HG03439 (cell line): ENCODE measurements at regions not wholly inside any gene's neighbourhood (a gene's known extent, or its start where the extent isn't known, plus 50 kb on each side); places are given as distances from the start of the nearest gene placed in this dataset.
"Not testable (repeated sequence)": the region's sequence is repeated elsewhere in the genome, so short reads cannot be mapped to it uniquely, and the experiment has no call there.

Experiments
- ATAC-seq: cut with Tn5 transposase; IDR thresholded peaks from one replicate; pipeline ENCODE4 v1.9.1; 2021; ENCODE audit warnings: mild to moderate bottlenecking, moderate library complexity; ENCODE audit not compliant: unreplicated experiment

DNA sequence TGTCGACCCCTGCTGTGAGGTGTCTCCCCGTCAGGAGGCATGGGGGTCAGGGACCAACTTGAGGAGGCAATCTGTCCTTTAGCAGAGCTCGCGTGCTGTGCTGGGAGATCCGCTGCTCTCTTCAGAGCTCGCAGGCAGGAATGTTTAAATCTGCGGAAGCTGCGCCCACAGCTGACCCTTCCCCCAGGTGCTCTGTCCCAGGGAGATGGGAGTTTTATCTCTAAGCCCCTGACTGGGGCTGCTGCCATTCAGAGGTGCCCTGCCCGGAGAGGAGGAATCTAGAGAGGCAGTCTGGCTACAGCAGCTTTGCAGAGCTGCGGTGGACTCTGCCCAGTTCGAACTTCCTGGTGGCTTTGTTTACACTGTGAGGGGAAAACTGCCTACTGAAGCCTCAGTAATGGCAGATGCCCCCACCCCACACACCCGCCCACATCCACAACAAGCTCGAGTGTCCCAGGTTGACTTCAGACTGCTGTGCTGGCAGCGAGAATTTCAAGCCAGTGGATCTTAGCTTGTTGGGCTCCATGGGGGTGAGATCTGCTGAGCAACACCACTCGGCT is 133.1 kb downstream of the CENPC start:
- ATAC-seq = not testable (repeated sequence)

DNA sequence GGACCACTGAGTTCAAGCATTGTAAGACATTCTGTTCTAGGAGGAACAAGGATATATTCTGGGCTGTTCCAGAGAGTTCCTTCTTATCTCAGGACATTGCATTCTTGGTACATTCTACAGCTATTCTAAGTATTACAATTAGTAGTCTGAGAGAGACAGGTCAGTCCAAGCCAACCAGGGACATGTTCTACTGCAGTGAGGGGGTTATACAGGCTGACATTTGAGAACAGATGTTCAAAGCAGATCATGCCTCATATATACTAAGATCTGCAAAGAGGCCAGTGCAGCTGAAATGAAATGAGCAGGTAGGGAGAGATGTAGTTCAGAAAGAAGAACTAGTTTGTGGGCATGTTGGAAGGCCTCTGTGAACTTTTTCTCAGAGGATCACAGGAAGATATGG is 142.0 kb downstream of the CENPC start:
- ATAC-seq = no peak

DNA sequence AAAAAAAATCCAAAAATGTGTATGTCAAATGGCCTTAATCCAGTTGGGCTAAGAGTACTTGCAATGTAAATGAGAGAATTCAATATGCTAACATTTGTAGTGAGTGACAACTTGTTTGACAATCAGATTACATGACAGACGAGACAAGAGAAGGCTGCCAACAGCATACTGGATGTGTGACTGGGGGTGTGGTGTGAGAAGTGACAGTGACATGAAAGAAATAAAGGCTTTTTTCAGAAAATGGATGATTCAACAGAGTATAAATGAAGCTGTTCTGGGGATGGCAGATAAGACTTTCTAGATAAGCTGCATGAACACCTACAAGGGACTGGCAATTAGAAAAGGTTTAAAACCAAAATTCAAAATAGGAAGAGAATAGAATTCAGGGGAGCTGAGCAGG is 143.4 kb downstream of the CENPC start:
- ATAC-seq = no peak

DNA sequence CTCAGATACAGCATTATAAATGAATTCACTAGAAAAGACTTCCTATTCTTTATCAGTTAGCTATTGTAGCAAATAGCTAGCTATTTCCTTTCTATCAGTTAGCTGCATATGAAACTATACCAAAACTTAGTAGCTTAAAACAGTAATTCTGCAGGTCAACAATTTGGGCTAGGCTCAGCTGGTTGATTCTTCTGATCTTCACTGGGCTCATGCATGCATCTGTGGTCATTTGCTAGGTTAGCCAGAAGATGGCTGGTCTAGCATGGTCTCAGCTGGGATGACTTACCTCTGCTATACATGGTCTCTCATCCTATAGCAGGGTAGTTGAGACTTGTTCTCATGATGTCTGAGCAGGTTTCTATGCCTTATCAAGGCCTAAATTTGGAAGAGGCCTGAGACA is 147.4 kb downstream of the CENPC start:
- no peak for ATAC-seq

DNA sequence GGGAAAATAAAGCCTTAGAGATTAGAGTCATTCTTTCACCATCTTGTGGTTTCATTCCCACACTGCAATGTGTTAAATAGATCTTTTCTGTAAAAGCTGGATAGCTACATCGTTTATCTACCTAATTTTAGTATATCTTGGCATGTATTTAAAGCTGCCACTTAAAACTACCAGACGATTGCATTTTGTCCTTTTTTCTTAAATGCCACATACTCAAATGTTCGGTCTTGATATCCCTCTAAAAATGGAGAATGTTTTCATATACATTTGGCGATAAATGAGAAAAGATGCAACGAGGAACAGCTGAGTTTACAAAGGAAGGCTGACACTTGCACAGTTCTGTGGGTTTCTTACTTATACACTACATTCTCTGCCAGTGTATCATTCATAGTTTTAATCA is 148.3 kb downstream of the CENPC start:
- ATAC-seq = no peak

DNA sequence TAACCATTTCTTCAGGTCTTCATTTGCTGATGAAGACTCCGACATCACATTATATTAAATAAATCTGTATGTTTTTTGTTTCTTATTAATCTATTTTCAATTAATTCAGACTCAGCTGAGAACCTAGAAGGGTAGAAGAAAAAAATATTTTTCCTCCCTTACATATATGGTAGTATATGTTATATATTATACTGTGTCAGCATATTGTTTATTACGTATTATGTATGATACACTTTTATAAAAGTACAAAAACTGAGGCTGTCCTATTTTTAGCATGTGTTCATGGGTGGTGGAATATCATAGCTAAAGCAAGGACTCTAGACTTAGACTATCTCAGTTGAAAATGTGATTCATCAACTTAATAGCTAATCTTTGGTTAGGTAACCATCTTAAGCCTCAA is 149.3 kb downstream of the CENPC start:
- ATAC-seq = no peak

DNA sequence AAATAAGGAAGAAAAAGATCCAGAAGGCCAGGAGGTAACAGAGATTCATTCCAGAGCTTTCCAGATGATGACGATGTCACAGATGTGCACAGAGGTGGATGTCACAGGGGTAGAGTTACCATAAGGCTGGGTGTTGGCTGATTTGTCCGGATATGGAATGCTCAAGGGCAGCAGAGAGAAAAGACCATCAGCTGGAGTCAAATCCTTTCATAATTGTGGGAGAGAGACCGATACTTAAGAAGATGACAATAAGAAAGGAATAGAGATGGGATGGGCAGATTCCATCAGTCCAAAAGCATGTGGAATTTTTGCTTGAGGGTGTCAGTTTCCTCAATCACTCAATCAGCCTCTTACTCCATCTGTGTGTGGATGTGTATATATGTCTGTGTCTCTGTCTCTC is 150.4 kb downstream of the CENPC start:
- no peak for ATAC-seq

DNA sequence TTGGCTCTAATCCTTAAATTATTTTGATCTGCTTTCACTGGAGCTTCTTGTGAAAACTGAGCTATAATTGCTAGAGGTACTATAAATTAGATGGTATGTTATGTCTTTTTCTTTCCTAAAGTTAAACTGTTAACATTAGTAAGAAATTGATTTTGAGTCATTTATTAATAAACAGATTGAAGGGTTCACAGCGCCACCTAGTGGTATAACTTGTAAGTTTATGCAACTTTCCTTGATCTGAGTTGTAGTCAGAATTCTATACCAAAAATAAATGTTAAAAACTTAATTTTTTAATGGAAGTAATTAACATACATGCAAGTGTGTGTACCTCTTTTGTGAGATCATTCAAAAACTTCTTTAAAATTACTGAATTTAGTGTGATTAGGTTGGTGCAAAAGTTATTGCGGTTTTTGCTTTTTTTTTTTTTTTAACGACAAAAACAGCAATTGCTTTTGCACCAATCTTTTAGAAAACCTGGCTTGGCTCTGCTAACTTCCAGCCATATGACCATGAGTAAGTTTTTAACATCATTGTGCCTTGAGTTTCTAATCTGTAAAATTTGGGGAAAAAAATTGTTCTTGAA is 151.5 kb downstream of the CENPC start:
- no peak for ATAC-seq

DNA sequence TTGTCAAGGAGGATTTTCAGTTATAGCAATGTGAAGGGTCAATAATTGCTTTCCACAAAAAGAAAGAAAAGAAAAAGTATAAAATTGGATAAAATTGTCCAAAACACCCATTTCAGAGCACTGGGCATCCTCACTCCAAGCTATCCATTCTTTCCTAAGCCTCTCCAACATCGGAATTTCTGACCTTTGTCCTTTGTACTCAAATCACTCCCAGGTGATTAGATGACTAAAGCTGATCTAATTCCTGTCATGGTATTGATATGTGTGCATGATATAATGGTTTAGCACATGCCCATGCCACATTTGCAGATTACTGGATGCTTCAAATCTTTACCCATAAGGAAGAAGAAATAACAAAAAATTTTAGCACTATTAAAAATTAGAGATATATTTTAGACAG is 152.3 kb downstream of the CENPC start:
- no peak for ATAC-seq

DNA sequence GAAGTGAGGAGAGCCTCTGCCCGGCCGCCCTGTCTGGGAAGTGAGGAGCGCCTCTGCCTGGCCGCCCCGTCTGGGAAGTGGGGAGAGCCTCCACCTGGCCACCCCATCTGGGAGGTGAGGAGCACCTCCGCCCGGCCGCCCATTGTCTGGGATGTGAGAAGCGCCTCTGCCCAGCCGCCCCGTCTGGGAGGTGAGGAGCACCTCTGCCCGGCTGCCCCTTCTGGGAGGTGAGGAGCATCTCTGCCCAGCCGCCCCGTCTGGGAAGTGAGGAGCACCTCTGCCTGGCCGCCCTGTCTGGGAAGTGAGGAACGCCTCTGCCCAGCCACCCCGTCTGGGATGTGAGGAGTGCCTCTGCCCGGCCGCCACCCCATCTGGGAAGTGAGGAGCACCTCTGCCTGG is 163.9 kb downstream of the CENPC start:
- ATAC-seq = not testable (repeated sequence)

DNA sequence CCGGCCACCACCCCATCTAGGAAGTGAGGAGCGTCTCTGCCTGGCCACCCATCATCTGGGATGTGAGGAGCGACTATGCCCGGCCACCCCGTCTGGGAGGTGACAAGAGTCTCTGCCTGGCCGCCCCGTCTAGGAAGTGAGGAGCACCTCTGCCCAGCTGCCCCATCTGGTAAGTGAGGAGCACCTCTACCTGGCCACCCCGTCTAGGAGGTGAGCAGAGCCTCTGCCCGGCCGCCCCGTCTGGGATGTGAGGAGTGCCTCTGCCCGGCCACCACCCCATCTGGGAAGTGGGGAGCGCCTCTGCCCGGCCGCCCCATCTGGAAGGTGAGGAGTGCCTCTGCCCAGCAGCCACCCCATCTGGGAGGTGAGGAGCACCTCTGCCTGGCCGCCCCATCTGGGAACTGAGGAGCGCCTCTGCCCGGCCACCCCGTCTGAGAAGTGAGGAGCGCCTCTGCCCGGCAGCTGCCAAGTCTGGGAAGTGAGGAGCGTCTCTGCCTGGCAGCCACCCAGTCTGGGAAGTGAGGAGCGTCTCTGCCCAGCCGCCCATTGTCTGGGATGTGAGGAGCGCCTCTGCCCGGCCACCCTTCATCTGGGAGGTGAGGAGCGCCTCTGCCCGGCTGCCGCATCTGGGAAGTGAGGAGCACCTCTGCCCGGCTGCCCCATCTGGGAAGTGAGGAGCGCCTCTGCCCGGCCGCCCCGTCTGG is 164.4 kb downstream of the CENPC start:
- not testable (repeated sequence) for ATAC-seq

DNA sequence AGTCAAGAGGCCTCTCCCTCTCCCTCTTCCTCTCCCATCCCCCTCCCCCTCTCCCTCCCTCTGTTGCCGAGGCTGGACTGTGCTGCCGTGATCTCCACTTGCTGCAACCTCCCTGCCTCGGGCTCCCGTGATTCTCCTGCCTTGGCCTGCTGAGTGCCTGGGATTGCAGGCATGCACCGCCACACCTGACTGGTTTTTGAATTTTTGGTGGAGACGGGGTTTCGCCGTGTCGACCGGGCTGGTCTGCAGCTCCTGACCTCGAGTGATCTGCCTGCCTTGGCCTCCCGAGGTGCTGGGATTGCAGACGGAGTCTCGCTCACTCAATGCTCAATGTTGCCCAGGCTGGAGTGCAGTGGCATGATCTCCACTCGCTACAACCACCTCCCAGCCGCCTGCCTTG is 165.1 kb downstream of the CENPC start:
- ATAC-seq = no peak

DNA sequence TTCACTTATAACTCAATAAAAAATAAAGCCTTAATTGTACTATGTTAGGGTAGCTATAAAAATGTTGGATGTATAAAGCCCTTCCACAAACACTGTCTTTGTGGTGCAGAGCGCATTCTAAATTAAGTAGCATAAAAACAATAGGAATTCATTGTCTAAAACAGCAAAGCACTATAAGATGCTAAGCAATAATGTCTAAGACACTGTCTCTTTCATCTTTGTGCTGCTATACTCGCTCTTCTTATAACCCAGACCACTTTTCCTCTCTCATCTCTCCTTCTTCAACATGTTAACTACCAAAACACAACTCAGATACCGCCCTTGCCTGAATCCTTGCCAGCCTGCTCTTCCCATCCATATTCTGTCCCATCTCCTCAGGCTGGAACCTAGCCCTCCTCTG is 170.0 kb downstream of the CENPC start:
- ATAC-seq = no peak

DNA sequence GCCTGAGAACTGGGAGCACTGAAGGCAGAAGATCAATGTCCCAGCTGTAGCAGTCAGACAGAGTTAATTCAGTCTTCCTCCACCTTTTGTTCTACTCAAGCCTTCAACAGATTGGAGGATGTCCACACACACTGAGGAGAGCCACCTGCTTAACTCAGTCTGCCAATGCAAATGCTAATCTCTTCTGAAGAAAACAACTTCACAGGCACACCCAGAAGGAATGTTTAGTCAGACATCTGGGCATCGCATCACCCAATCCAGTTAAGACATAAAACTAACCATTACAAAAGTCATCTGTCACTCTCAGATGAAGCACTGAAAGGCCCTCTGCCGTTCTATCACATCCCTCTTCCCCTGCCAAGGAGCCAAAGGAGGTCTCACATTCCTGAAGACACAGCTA is 173.7 kb downstream of the CENPC start:
- ATAC-seq = no peak

DNA sequence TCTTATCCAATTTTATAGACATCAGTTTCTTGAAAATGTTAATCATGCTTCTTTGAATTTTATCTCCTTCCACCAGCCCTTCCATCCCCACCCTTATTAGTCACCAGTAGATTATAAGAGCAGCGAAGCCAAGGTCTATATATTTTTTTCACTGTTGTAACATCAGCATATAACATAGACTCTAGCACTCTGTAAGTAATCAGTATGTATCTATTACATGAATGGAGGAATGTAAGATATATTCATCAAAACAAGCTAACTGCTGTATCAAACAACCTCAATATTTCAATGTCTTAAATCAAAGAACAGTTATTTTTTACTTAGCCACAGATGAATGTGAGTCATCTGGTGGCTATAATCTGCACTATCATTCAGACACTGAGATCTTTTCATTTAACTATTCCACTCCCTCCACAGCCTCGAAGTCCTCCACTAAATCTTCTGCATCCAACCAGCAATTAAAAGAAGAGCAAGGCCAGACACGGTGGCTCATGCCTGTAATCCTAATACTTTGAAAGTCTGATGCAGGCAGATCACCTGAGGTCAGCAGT is 178.9 kb downstream of the CENPC start:
- no peak for ATAC-seq

DNA sequence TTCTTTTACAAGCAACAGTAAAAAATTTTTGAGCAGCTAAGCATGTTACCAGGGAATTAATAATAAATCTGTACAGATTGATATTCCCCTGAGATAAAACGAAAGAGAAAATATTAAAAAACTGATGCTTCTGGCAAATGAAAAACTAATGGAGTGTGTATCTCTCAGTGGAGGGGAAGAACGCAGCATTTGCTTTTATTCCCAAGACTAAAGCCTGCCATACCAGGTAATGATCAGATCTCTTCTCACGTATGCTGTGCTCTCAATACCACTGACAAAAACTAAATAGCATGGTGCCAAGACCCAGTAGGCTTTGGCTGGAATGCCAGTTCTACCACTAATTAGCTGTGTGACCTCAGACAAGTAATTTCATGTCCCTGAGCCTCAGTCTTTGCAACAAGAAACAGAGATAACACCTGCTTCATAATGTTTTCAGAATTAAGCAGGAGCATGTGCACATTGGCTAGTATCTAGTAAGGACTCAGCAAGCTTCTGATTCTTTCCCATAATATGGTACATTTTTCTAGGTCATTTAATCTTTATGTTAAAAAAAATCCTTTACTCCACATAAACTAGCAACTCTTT is 179.6 kb downstream of the CENPC start:
- ATAC-seq = no peak

DNA sequence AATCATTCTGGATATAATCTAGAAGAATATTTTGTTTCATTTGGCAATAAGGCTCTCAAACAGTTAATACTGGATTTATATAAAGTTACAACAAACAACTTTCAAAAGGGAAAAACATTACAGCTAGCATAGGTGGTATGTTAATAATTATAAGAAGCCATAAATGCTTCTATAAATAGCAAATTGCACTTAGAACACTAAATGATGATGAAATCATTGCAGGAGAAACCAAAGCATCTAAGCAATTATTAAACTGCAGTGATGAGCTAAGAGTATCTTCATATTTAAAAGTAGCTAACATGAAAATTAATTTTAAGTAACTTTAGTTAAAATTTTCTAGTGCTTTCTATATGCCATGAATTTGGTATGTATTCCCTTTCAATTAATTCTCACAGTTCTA is 189.5 kb downstream of the CENPC start:
- ATAC-seq = no peak

DNA sequence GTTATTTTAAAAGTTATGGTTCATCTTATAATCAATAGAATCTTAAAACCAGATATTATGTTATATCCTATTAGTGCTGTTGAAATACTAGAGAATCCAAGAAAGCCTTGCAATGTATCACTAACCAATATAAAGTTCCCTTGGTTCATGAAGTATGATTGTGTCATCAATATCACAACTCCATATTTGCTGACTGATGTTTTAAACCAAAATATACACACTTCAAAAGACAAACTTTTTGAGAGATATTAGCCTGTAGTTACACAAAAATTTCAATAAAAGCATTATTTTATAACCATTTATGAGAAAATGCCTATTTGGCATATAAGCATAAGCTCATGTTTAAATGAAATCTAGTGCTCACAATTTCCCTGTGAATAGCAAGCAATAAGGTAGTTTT is 198.6 kb downstream of the CENPC start:
- ATAC-seq = no peak

DNA sequence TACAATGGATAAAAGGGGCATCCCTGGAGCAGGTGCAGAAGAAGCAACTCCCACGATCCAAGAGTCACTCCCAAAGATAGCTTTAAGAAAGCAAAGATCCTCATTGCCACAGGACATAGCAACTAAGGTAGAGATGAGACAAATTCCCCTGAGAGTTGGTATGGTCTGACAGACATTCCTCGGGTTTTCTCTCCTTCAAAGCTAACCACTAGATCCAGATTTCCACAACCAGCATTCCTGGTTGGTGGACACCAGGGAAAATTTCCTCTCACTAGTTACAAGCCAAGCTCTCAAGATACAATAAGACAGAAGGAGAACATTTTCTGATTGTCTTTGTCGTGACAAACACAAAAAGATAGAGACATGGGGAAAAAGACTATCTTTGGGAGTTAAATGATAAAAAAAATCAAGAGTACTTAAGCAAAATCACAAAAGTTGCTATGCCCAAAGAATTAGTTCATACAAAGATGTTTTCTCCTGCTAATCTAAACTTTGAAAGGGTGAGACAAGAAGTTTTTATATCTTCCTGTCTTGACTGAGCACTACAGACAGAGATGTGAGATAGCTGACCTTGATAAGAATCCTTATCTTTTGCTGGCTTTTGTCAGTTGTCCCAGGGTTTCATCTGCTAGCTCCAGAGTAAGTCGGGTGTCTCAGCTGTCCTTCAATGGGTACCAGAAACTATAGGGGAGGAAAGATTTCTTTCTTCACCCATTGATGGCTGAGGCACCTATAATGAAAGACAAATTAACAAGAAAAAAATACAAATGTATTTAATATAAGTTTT is 200.5 kb downstream of the CENPC start:
- no peak for ATAC-seq

DNA sequence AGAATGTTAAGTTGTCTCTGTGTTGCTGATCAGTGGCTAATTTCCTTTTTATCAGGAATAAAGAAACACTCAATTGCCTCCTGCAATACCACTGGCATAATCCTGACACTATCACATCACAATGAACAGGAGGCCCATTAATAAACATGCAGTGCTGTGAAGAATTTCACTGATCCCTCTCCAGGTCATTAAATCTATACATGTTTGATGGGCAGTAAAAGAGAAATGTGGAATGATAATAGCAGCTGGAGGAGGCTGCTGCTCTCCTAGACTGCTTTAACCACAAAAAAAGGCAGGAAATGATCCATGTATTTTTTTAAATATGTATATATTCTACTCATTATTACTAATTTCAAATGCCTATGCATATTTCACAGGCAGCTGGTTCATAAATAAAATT is 202.1 kb downstream of the CENPC start:
- ATAC-seq = no peak

DNA sequence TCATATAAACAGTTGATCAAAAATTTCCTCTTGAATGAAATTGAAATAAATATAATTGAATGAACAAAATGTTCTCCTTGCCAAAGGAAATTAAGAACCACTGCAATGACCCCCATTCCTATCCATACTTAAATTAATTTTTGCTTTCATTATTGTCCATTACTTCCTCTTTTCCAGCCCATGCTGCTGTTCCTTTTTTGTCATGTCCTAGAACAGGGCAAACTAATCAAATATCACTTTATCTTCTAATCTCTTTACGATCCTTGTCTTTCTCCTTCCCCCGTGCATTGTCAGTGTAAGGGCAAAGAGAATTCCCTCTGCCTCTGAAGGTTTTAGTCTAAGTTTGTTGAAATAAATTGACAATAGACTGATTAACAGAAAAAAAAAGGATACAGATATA is 203.0 kb downstream of the CENPC start:
- no peak for ATAC-seq
